ENCODE measurements at regions not wholly inside any gene's neighbourhood (a gene's known extent, or its start where the extent isn't known, plus 50 kb on each side); places are given as distances from the start of the nearest gene placed in this dataset.

DNA sequence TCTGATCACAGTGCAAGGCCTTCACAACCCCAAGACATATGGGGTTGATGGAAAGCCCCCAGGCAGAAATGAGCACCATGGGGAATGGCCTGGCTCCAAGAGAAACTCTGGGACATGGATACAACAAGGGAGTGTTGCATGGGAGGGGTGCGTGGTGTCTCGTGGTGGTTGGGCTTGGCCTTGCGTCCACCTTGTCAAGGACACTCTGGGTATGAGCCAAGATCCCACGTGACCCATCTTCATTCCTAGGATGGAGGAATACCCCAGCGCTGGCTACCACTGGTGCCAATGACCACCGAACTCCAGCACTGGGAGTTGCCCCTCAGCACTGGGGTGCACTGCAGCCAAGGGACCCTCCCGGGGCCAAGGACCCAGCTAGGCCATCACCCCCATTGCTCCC, 267.5 kb upstream of the AGTR2 start:
- no peak for TF ChIP-seq SMAD1 (CRISPR knock-in tag; IDR thresholded peaks at IDR 0.05; ENCODE audit: borderline replicate concordance, low read depth)
- no peak for TF ChIP-seq EZH2 (conservative IDR thresholded peaks at IDR 0.05; ENCODE audit: low read depth, low read length)
- no peak for TF ChIP-seq TRIM24 (CRISPR knock-in tag; IDR thresholded peaks at IDR 0.05)
- TF ChIP-seq SYNCRIP (IDR thresholded peaks at IDR 0.05; ENCODE audit: insufficient read depth, low read depth, low read length), result no peak
- no peak for TF ChIP-seq ZNF737 (CRISPR knock-in tag; IDR thresholded peaks at IDR 0.05; ENCODE audit: borderline replicate concordance)
- no peak for TF ChIP-seq KAT2B (IDR thresholded peaks at IDR 0.05; ENCODE audit: borderline replicate concordance, low read depth, low read length)
- TF ChIP-seq FIP1L1 (IDR thresholded peaks at IDR 0.05; ENCODE audit: borderline replicate concordance, insufficient read depth, low read depth, low read length), result no peak
- TF ChIP-seq ZNF274 (CRISPR knock-in tag; IDR thresholded peaks at IDR 0.05), result no peak
- TF ChIP-seq, protein P1, sequence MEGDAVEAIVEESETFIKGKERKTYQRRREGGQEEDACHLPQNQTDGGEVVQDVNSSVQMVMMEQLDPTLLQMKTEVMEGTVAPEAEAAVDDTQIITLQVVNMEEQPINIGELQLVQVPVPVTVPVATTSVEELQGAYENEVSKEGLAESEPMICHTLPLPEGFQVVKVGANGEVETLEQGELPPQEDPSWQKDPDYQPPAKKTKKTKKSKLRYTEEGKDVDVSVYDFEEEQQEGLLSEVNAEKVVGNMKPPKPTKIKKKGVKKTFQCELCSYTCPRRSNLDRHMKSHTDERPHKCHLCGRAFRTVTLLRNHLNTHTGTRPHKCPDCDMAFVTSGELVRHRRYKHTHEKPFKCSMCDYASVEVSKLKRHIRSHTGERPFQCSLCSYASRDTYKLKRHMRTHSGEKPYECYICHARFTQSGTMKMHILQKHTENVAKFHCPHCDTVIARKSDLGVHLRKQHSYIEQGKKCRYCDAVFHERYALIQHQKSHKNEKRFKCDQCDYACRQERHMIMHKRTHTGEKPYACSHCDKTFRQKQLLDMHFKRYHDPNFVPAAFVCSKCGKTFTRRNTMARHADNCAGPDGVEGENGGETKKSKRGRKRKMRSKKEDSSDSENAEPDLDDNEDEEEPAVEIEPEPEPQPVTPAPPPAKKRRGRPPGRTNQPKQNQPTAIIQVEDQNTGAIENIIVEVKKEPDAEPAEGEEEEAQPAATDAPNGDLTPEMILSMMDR (CRISPR knock-in tag; IDR thresholded peaks at IDR 0.05), result no peak
- TF ChIP-seq, protein P2, sequence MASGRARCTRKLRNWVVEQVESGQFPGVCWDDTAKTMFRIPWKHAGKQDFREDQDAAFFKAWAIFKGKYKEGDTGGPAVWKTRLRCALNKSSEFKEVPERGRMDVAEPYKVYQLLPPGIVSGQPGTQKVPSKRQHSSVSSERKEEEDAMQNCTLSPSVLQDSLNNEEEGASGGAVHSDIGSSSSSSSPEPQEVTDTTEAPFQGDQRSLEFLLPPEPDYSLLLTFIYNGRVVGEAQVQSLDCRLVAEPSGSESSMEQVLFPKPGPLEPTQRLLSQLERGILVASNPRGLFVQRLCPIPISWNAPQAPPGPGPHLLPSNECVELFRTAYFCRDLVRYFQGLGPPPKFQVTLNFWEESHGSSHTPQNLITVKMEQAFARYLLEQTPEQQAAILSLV (CRISPR knock-in tag; IDR thresholded peaks at IDR 0.05; ENCODE audit: borderline replicate concordance), result no peak
